DND-41 (cell line): ENCODE measurements at regions not wholly inside any gene's neighbourhood (a gene's known extent, or its start where the extent isn't known, plus 50 kb on each side); places are given as distances from the start of the nearest gene placed in this dataset.

Source experiments
- ATAC-seq: fragments of 200-7000 bp; cut with Tn5 transposase; 3 replicates; pipeline ENCODE4 v1.9.1; 2021; ENCODE audit warnings: low read depth; ENCODE audit not compliant: insufficient read depth
- DNase-seq: peaks from one replicate; pipeline ENCODE4 v3.0.0-alpha.2; 2020
- H2AFZ ChIP-seq: 2 replicates; pipeline ENCODE4 v1.6.0; 2012; ENCODE audit warnings: low read depth, low read length
- H3K27ac ChIP-seq: 2 replicates; pipeline ENCODE4 v1.5.1; 2012; ENCODE audit warnings: low read length, inconsistent platforms
- H3K27me3 ChIP-seq: fragments of 200-600 bp; sonication (generic); 2 replicates; pipeline ENCODE4 v1.6.0; 2012; ENCODE audit warnings: low read length, mild to moderate bottlenecking, inconsistent platforms; ENCODE audit not compliant: insufficient read depth, poor library complexity
- H3K36me3 ChIP-seq: 2 replicates; pipeline ENCODE4 v1.5.1; 2012; ENCODE audit warnings: low read length, inconsistent platforms; ENCODE audit not compliant: insufficient read depth
- H3K4me1 ChIP-seq: 2 replicates; pipeline ENCODE4 v1.5.1; 2012; ENCODE audit warnings: mild to moderate bottlenecking, low read length; ENCODE audit not compliant: insufficient read depth
- H3K4me2 ChIP-seq: 2 replicates; pipeline ENCODE4 v1.6.0; 2012; ENCODE audit warnings: mild to moderate bottlenecking, moderate library complexity, low read length, inconsistent platforms; ENCODE audit not compliant: insufficient read depth
- H3K4me3 ChIP-seq, 2 experiments: fragments of 200-600 bp in 1 of 2; shearing (Covaris generic) in 1 of 2; 2 replicates each; pipeline ENCODE4 v1.5.1; 2012 to 2016; ENCODE audit warnings: inconsistent platforms in 2 of 2, low read length in 2 of 2, mild to moderate bottlenecking in 2 of 2, low read depth in 1 of 2, moderate library complexity in 1 of 2
- H3K79me2 ChIP-seq: 2 replicates; pipeline ENCODE4 v1.6.0; 2012; ENCODE audit warnings: low read length, inconsistent platforms; ENCODE audit not compliant: insufficient read depth
- H3K9ac ChIP-seq: 2 replicates; pipeline ENCODE4 v1.6.0; 2012; ENCODE audit warnings: low read depth, mild to moderate bottlenecking, inconsistent platforms, low read length, moderate library complexity
- H3K9me3 ChIP-seq: 2 replicates; pipeline ENCODE4 v1.5.1; 2012; ENCODE audit warnings: low read length, moderate library complexity, mild to moderate bottlenecking, inconsistent platforms; ENCODE audit not compliant: insufficient read depth, severe bottlenecking
- H4K20me1 ChIP-seq: 2 replicates; pipeline ENCODE4 v1.6.0; 2012; ENCODE audit warnings: low read length; ENCODE audit not compliant: insufficient read depth
- CTCF ChIP-seq: IDR thresholded peaks from 2 replicates; pipeline ENCODE4 v1.5.1; 2012; ENCODE audit warnings: borderline replicate concordance, low read length, moderate library complexity, mild to moderate bottlenecking; ENCODE audit not compliant: poor library complexity, severe bottlenecking; ENCODE audit errors: extremely low read depth
- EZH2 ChIP-seq: IDR thresholded peaks from 3 replicates; pipeline ENCODE4 v1.6.1; 2012; ENCODE audit warnings: borderline replicate concordance, low read depth, mild to moderate bottlenecking, moderate library complexity, low read length, inconsistent platforms; ENCODE audit not compliant: severe bottlenecking

DNA sequence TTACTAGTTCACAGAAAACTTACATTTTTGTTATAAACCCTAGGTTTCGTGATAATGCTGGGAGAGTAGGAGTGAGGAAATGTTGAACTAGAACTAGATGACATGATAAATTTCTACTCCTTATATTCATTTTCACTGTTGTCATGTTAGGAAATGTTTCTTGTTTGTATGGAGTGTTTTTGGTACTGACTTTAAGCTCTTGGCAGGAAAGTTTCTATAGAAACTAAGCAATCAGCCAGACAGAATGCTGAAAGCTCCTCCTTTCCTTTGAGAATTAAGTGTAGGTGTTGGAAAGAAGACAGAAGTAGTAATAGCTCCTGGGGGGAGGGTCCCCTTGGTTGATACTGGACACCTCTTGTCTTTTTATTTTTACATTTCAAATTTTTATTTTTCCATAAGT, 309.8 kb downstream of the MAP2K4 start:
- H2AFZ ChIP-seq = no peak overlapping the region
- no peak for ATAC-seq
- H3K27ac ChIP-seq = no peak overlapping the region
- H3K79me2 ChIP-seq = no peaks in the 10 kb centered on the region
- TF ChIP-seq EZH2 (no peak), CTCF (no peak)
- no peaks in the 10 kb centered on the region for H3K27me3 ChIP-seq
- H3K9me3 ChIP-seq = peaks cover 5% of the 10 kb centered on the region
- no peak overlapping the region for H3K9ac ChIP-seq
- no peaks in the 10 kb centered on the region for H3K4me1 ChIP-seq
- no peak overlapping the region for H3K4me3 ChIP-seq
- no peaks in the 10 kb centered on the region for H3K36me3 ChIP-seq
- no peak for DNase-seq
- H4K20me1 ChIP-seq = no peaks in the 10 kb centered on the region
- no peak overlapping the region for H3K4me2 ChIP-seq

GRCh38 chr17:12341328-12341727, 320.7 kb downstream of the MAP2K4 start:
- Histone ChIP-seq H3K4me2 (no peak overlapping the region), H3K4me1 (no peaks in the 10 kb centered on the region), H3K27me3 (no peaks in the 10 kb centered on the region), H3K9me3 (no peaks in the 10 kb centered on the region), H3K4me3 (no peak overlapping the region), H3K9ac (no peak overlapping the region), H3K27ac (no peak overlapping the region), H3K79me2 (no peaks in the 10 kb centered on the region), H4K20me1 (no peaks in the 10 kb centered on the region), H3K36me3 (no peaks in the 10 kb centered on the region), H2AFZ (no peak overlapping the region)
- TF ChIP-seq CTCF = no peak
- TF ChIP-seq EZH2 = no peak
- no peak for ATAC-seq
- no peak for DNase-seq

GRCh38 chr17:12342161-12342560, 321.5 kb downstream of the MAP2K4 start:
- Histone ChIP-seq H3K27me3 (no peaks in the 10 kb centered on the region), H4K20me1 (no peaks in the 10 kb centered on the region), H3K9ac (no peak overlapping the region), H2AFZ (no peak overlapping the region), H3K9me3 (no peaks in the 10 kb centered on the region), H3K4me3 (no peak overlapping the region), H3K36me3 (no peaks in the 10 kb centered on the region), H3K79me2 (no peaks in the 10 kb centered on the region), H3K27ac (no peak overlapping the region), H3K4me1 (no peaks in the 10 kb centered on the region), H3K4me2 (no peak overlapping the region)
- TF ChIP-seq CTCF (no peak), EZH2 (no peak)
- no peak for DNase-seq
- no peak for ATAC-seq

GRCh38 chr17:12342609-12343435, 322.1 kb downstream of the MAP2K4 start:
- Histone ChIP-seq H3K9ac (no peak overlapping the region), H3K4me3 (no peak overlapping the region), H3K27ac (no peak overlapping the region), H3K4me2 (no peak overlapping the region), H3K9me3 (no peaks in the 10 kb centered on the region), H3K4me1 (no peaks in the 10 kb centered on the region), H2AFZ (no peak overlapping the region), H4K20me1 (no peaks in the 10 kb centered on the region), H3K79me2 (no peaks in the 10 kb centered on the region), H3K27me3 (no peaks in the 10 kb centered on the region), H3K36me3 (no peaks in the 10 kb centered on the region)
- DNase-seq = peak; percentile 23
- no peak for TF ChIP-seq EZH2
- TF ChIP-seq CTCF = peak; percentile 50
- ATAC-seq = no peak
